H1 (cell line): ENCODE measurements at regions not wholly inside any gene's neighbourhood (a gene's known extent, or its start where the extent isn't known, plus 50 kb on each side); places are given as distances from the start of the nearest gene placed in this dataset.

Source experiments
- CTCF ChIA-PET: fragments of 300-600 bp; sonication (Branson Sonifier 250); formaldehyde crosslinking; loops from one replicate; lab custom pipeline; 2021; ENCODE audit not compliant: partially characterized antibody; lab: Charles Lee
- POLR2A ChIA-PET: fragments of 300-600 bp; sonication (Branson Sonifier 250); formaldehyde crosslinking; loops from one replicate; lab custom pipeline; 2021; ENCODE audit warnings: inconsistent platforms; ENCODE audit not compliant: partially characterized antibody; lab: Charles Lee
- DNase-seq, 2 experiments: peaks; one replicate each; pipeline versions ENCODE4 v3.0.0 to v3.0.0-alpha.2; 2010 to 2022; ENCODE audit warnings: low spot score in 2 of 2, low read depth in 1 of 2, mixed read lengths in 1 of 2
- FAIRE-seq: peaks from 2 replicates; lab custom pipeline; 2011; peaks lifted over from hg19 to GRCh38; lab: Jason Lieb, UNC
- H2AFZ ChIP-seq: 2 replicates; pipeline ENCODE4 v1.8.1; 2012; ENCODE audit warnings: low read length, inconsistent platforms
- H2AK5ac ChIP-seq: 2 replicates; pipeline ENCODE4 v1.6.1; 2013; ENCODE audit warnings: low read depth, low read length
- H2BK120ac ChIP-seq: replicated peaks from 2 replicates; pipeline ENCODE3; 2013; ENCODE audit warnings: low read depth, low read length, inconsistent platforms
- H2BK12ac ChIP-seq: 2 replicates; pipeline ENCODE4 v1.6.1; 2013; ENCODE audit warnings: low read depth, low read length
- H2BK15ac ChIP-seq: 2 replicates; pipeline ENCODE4 v1.6.1; 2013; ENCODE audit warnings: low read length
- H2BK20ac ChIP-seq: 2 replicates; pipeline ENCODE4 v1.6.1; 2013; ENCODE audit warnings: low read length
- H2BK5ac ChIP-seq: 2 replicates; pipeline ENCODE4 v1.6.1; 2013; ENCODE audit warnings: low read depth, low read length
- H3K14ac ChIP-seq: 2 replicates; pipeline ENCODE4 v1.6.1; 2013; ENCODE audit warnings: inconsistent platforms; ENCODE audit not compliant: insufficient read length
- H3K18ac ChIP-seq: 2 replicates; pipeline ENCODE4 v1.6.1; 2013; ENCODE audit warnings: low read length; ENCODE audit errors: extremely low read depth
- H3K23ac ChIP-seq: 2 replicates; pipeline ENCODE4 v1.6.1; 2013; ENCODE audit warnings: inconsistent platforms; ENCODE audit not compliant: insufficient read length
- H3K23me2 ChIP-seq: 2 replicates; pipeline ENCODE4 v1.6.1; 2013; ENCODE audit warnings: low read depth, low read length
- H3K27ac ChIP-seq: 2 replicates; pipeline ENCODE4 v1.6.1; 2011; ENCODE audit warnings: low read depth, low read length, inconsistent platforms
- H3K27me3 ChIP-seq, 4 experiments: replicated peaks in 1 of 4; 1 replicate in 1 of 4; 2 replicates in 3 of 4; pipeline versions ENCODE4 v1.6.1 to v1.8.1; 2011 to 2013; ENCODE audit warnings: low read length in 3 of 4, mild to moderate bottlenecking in 3 of 4, inconsistent platforms in 2 of 4, mixed read lengths in 2 of 4, moderate library complexity in 1 of 4; ENCODE audit not compliant: control insufficient read depth in 3 of 4, insufficient read depth in 3 of 4; ENCODE audit errors: extremely low read depth in 1 of 4
- H3K36me3 ChIP-seq, 4 experiments: 2 replicates each; pipeline versions ENCODE4 v1.6.1 to v1.8.1; 2011 to 2013; ENCODE audit warnings: mild to moderate bottlenecking in 4 of 4, low read length in 3 of 4, moderate library complexity in 2 of 4, control low read depth in 1 of 4, inconsistent platforms in 1 of 4; ENCODE audit not compliant: insufficient read depth in 4 of 4, control insufficient read depth in 2 of 4
- H3K4ac ChIP-seq: replicated peaks from 2 replicates; pipeline ENCODE3; 2013; ENCODE audit warnings: low read length, low read depth, mixed read lengths, inconsistent platforms; ENCODE audit not compliant: insufficient read length
- H3K4me1 ChIP-seq, 4 experiments: replicated peaks in 1 of 4; 1 replicate in 1 of 4; 2 replicates in 3 of 4; pipeline versions ENCODE4 v1.6.1 to v1.8.1; 2011 to 2013; ENCODE audit warnings: low read length in 3 of 4, inconsistent platforms in 2 of 4, mixed read lengths in 1 of 4; ENCODE audit not compliant: insufficient read depth in 4 of 4, control insufficient read depth in 3 of 4
- H3K4me2 ChIP-seq, 2 experiments: 2 replicates each; pipeline versions ENCODE4 v1.6.1 to v1.8.1; 2011 to 2013; ENCODE audit warnings: low read depth in 2 of 2, low read length in 2 of 2, control low read depth in 1 of 2, inconsistent platforms in 1 of 2, mild to moderate bottlenecking in 1 of 2; ENCODE audit not compliant: insufficient read depth in 1 of 2
- H3K4me3 ChIP-seq, 4 experiments: fragments of 200-600, 300-600 bp in 1 of 4; sonication (generic), shearing (Covaris generic), sonication (Bioruptor Twin) in 1 of 4; 2 replicates each; pipeline versions ENCODE4 v1.5.1 to v1.8.1; 2011 to 2016; ENCODE audit warnings: low read length in 4 of 4, low read depth in 3 of 4, control low read depth in 2 of 4, inconsistent platforms in 2 of 4, mild to moderate bottlenecking in 2 of 4, mixed read lengths in 1 of 4, moderate library complexity in 1 of 4; ENCODE audit not compliant: insufficient read depth in 2 of 4; ENCODE audit errors: extremely low read depth in 1 of 4
- H3K56ac ChIP-seq: replicated peaks from 2 replicates; pipeline ENCODE3; 2013; ENCODE audit warnings: low read depth, mild to moderate bottlenecking, mixed read lengths, low read length, inconsistent platforms; ENCODE audit not compliant: insufficient read length
- H3K79me1 ChIP-seq: 2 replicates; pipeline ENCODE4 v1.6.1; 2013; ENCODE audit warnings: low read depth, low read length, control low read depth
- H3K79me2 ChIP-seq, 2 experiments: 2 replicates each; pipeline versions ENCODE4 v1.6.1 to v1.8.1; 2012 to 2013; ENCODE audit warnings: low read length in 2 of 2, mild to moderate bottlenecking in 2 of 2, inconsistent platforms in 1 of 2; ENCODE audit not compliant: insufficient read depth in 2 of 2, control insufficient read depth in 1 of 2
- H3K9ac ChIP-seq, 4 experiments: replicated peaks in 1 of 4; 1 replicate in 1 of 4; 2 replicates in 3 of 4; pipeline versions ENCODE4 v1.6.1 to v1.8.1; 2011 to 2013; ENCODE audit warnings: low read depth in 3 of 4, low read length in 3 of 4, control low read depth in 2 of 4, mild to moderate bottlenecking in 2 of 4, moderate library complexity in 2 of 4, inconsistent platforms in 1 of 4; ENCODE audit errors: extremely low read depth in 1 of 4
- H3K9me3 ChIP-seq, 2 experiments: 2 replicates each; pipeline versions ENCODE4 v1.6.1 to v1.8.1; 2012 to 2013; ENCODE audit warnings: mild to moderate bottlenecking in 2 of 2, moderate library complexity in 2 of 2, control low read depth in 1 of 2, inconsistent platforms in 1 of 2, low read depth in 1 of 2, low read length in 1 of 2, mixed read lengths in 1 of 2; ENCODE audit not compliant: insufficient read depth in 2 of 2
- H4K20me1 ChIP-seq, 2 experiments: replicated peaks in 1 of 2; 2 replicates each; pipeline versions ENCODE3 to v1.8.1; 2011 to 2013; ENCODE audit warnings: inconsistent platforms in 2 of 2, low read length in 2 of 2, mild to moderate bottlenecking in 1 of 2; ENCODE audit not compliant: insufficient read depth in 2 of 2, control insufficient read depth in 1 of 2
- H4K5ac ChIP-seq: 2 replicates; pipeline ENCODE4 v1.6.1; 2013; ENCODE audit warnings: low read length, low read depth, mixed read lengths, inconsistent platforms; ENCODE audit not compliant: insufficient read length
- H4K8ac ChIP-seq: 2 replicates; pipeline ENCODE4 v1.8.0; 2013; ENCODE audit warnings: mild to moderate bottlenecking, moderate library complexity, low read length, inconsistent platforms; ENCODE audit not compliant: insufficient read depth; ENCODE audit errors: extremely low read depth
- H4K91ac ChIP-seq: replicated peaks from 2 replicates; pipeline ENCODE3; 2013; ENCODE audit warnings: low read length, mixed read lengths, inconsistent platforms; ENCODE audit not compliant: insufficient read length
- BRCA1 ChIP-seq: IDR thresholded peaks from 2 replicates; pipeline ENCODE4 v1.6.1; 2012; ENCODE audit warnings: low read depth, low read length, improper control_type of control experiment
- E2F6 ChIP-seq: IDR thresholded peaks from 2 replicates; pipeline ENCODE4 v1.6.1; 2012; ENCODE audit warnings: inconsistent platforms
- KDM4A ChIP-seq: IDR thresholded peaks from one replicate; pipeline ENCODE4 v1.7.1; 2012; ENCODE audit warnings: low read depth, mild to moderate bottlenecking, moderate library complexity, low read length, inconsistent platforms; ENCODE audit not compliant: severe bottlenecking
- MAFK ChIP-seq: IDR thresholded peaks from 2 replicates; pipeline ENCODE4 v1.6.1; 2012; ENCODE audit warnings: low read depth, mild to moderate bottlenecking, improper control_type of control experiment, low read length
- MAX ChIP-seq: IDR thresholded peaks from 2 replicates; pipeline ENCODE4 v1.6.1; 2012; ENCODE audit warnings: inconsistent platforms
- POLR2AphosphoS5 ChIP-seq: IDR thresholded peaks from 2 replicates; pipeline ENCODE4 v1.6.1; 2011; ENCODE audit warnings: low read depth, low read length
- RBBP5 ChIP-seq: IDR thresholded peaks from 2 replicates; pipeline ENCODE4 v1.7.1; 2012; ENCODE audit warnings: low read depth, mild to moderate bottlenecking, inconsistent platforms, low read length, moderate library complexity, borderline replicate concordance
- SP1 ChIP-seq: IDR thresholded peaks from 2 replicates; pipeline ENCODE4 v1.6.1; 2011; ENCODE audit warnings: low read depth, low read length
- SP2 ChIP-seq: IDR thresholded peaks from 2 replicates; pipeline ENCODE4 v1.6.1; 2012; ENCODE audit warnings: mild to moderate bottlenecking, low read length, inconsistent platforms
- SP4 ChIP-seq: IDR thresholded peaks from 2 replicates; pipeline ENCODE4 v1.6.1; 2012; ENCODE audit warnings: low read length, inconsistent platforms
- TCF12 ChIP-seq: IDR thresholded peaks from 2 replicates; pipeline ENCODE4 v1.6.1; 2011; ENCODE audit warnings: low read depth, mild to moderate bottlenecking, low read length
- USF2 ChIP-seq: IDR thresholded peaks from 2 replicates; pipeline ENCODE4 v1.6.1; 2011; ENCODE audit warnings: low read length, improper control_type of control experiment
- WGBS, 2 experiments: shearing (Covaris generic) in 1 of 2; methylation state at CpG; one replicate each; pipeline versions ENCODE4 v1.1.6 to v1.1.7; 2013 to 2015; ENCODE audit warnings: low lambda C conversion rate in 2 of 2, mixed read lengths in 2 of 2, inconsistent platforms in 1 of 2, low coverage in 1 of 2, missing lambda C conversion rate in 1 of 2; ENCODE audit not compliant: insufficient replicate concordance in 2 of 2, insufficient coverage in 1 of 2, insufficient read length in 1 of 2; ENCODE audit errors: extremely low coverage in 1 of 2, missing lambda C conversion rate in 1 of 2; 5-methylcytosine and 5-hydroxymethylcytosine counted together

- Histone ChIP-seq H3K14ac (no peak overlapping the region), H2BK15ac (no peak overlapping the region), H3K79me2 (no peaks in the 10 kb centered on the region), H3K27ac (no peak overlapping the region), H2BK5ac (no peak overlapping the region), H2BK12ac (no peak overlapping the region), H2AFZ (no peak overlapping the region), H4K20me1 (no peaks in the 10 kb centered on the region), H3K4me1 (peaks cover 0 to 6% (median 0%) of the 10 kb centered on the region in 4 experiments; a peak in 1 of 7 replicates), H4K91ac (no peak overlapping the region), H4K8ac (no peak overlapping the region), H3K9me3 (peaks cover 0 to 5% of the 10 kb centered on the region in 2 experiments; a peak in 2 of 4 replicates), H3K18ac (no peak overlapping the region), H3K79me1 (no peaks in the 10 kb centered on the region), H3K4ac (no peak overlapping the region), H2BK20ac (no peak overlapping the region), H3K23me2 (no peaks in the 10 kb centered on the region), H3K27me3 (no peaks in the 10 kb centered on the region), H2AK5ac (no peak overlapping the region), H4K5ac (no peak overlapping the region), H3K36me3 (no peaks in the 10 kb centered on the region), H2BK120ac (no peak overlapping the region), H3K4me3 (no peak overlapping the region), H3K9ac (no peak overlapping the region), H3K23ac (no peak overlapping the region), H3K56ac (no peak overlapping the region), H3K4me2 (no peak overlapping the region)
- FAIRE-seq (no peak), DNase-seq (no peak)
- POLR2A ChIA-PET = no interaction called here
- 81% methylated on average over 7 of the region's 7 CpGs; no CpG with 5 or more reads in 1 of the 2 experiments for WGBS, 2 experiments
- CTCF ChIA-PET = interaction anchor here (2.2 kb wide), 1 partner anchor 22 kb away, joined by 8 read pairs; no protein-coding TSS in a partner anchor
- no peak for TF ChIP-seq BRCA1
- no peak for TF ChIP-seq USF2
- TF ChIP-seq SP4 = no peak
- no peak for TF ChIP-seq SP2
- TF ChIP-seq MAFK = no peak
- TF ChIP-seq POLR2AphosphoS5 = no peak
- no peak for TF ChIP-seq SP1
- TF ChIP-seq TCF12 = no peak
- TF ChIP-seq MAX = no peak
- no peak for TF ChIP-seq E2F6
- no peak for TF ChIP-seq RBBP5
- no peak for TF ChIP-seq KDM4A
Observed at GRCh38 chr10:128551475-128551874, 425.3 kb upstream of the MKI67 start.
